Body of pancreas (tissue), 4 donors: ENCODE measurements at regions not wholly inside any gene's neighbourhood (a gene's known extent, or its start where the extent isn't known, plus 50 kb on each side); places are given as distances from the start of the nearest gene placed in this dataset.

ENCODE experiments used
- ATAC-seq: fragments of 150-250 bp; one replicate; pipeline ENCODE4 v1.9.1; 2016
- DNase-seq, 4 donors: peaks; one replicate each; pipeline ENCODE4 v3.0.0-alpha.2; 2019
- H3K27ac ChIP-seq, 4 donors: fragments of 200-600 bp; sonication (generic); 1 replicate in 3 of 4; 2 replicates in 1 of 4; pipeline versions ENCODE4 v1.5.1 to v1.6.1; 2016 to 2019; ENCODE audit warnings: mild to moderate bottlenecking in 1 of 4, mixed read lengths in 1 of 4, moderate library complexity in 1 of 4
- H3K27me3 ChIP-seq, 2 donors: fragments of 200-600 bp; sonication (generic); one replicate each; pipeline ENCODE4 v1.6.0; 2016; ENCODE audit warnings: mild to moderate bottlenecking in 1 of 2
- H3K36me3 ChIP-seq, 2 donors: fragments of 200-600 bp; sonication (generic); replicated peaks in 1 of 2; 2 replicates each; pipeline ENCODE4 v1.5.1; 2016; ENCODE audit warnings: low read depth in 2 of 2; ENCODE audit not compliant: insufficient read depth in 1 of 2
- H3K4me1 ChIP-seq: fragments of 200-600 bp; sonication (generic); one replicate; pipeline ENCODE4 v1.6.0; 2016
- H3K4me3 ChIP-seq, 2 donors: fragments of 200-600 bp; sonication (generic); 1 replicate in 1 of 2; 2 replicates in 1 of 2; pipeline ENCODE4 v1.5.1; 2016 to 2019
- H3K9me3 ChIP-seq, 3 donors: fragments of 200-600 bp; sonication (generic); 1 replicate in 2 of 3; 2 replicates in 1 of 3; pipeline ENCODE4 v1.5.1; 2016
- POLR2A ChIP-seq, 3 donors: fragments of 450-650 bp; IDR thresholded peaks; one replicate each; pipeline ENCODE4 v1.6.1; 2016; ENCODE audit warnings: antibody characterized with exemption in 3 of 3, mild to moderate bottlenecking in 2 of 3
- WGBS, 2 donors: methylation state at CpG; one replicate each; pipeline ENCODE4 v1.1.5; 2017; 5-methylcytosine and 5-hydroxymethylcytosine counted together
- intact Hi-C: fragments of 100-400 bp; cut with DNase I; formaldehyde crosslinking; loops from one replicate; pipeline ENCODE4 v1.15.1; 2023
- TF ChIP-seq, protein P1 (sequence below), 7 experiments: fragments of 450-650 bp in 4 of 7; fragments of 200-600 bp in 3 of 7; sonication (generic) in 3 of 7; IDR thresholded peaks; one replicate each; pipeline ENCODE4 v1.5.1; 2016 to 2019; ENCODE audit warnings: antibody characterized with exemption in 7 of 7

DNA sequence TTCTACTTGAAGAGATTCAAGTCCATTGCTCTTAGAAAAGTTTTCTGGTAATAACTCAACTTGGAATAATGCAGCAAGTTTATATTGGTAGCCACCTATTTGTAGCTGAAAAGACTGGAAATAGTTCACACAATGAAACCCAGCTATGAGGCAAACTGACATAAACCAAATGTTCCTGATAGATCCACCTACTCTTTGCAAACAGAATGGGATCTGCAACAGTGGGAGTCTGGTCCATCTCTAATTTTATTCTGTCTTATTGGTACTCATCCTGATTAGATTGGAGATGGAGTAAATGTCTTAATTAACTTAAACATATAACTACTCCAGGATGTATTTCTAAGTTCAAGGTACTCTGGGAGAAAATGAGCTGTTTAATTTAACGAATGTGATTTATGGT, 438.0 kb downstream of the OLFM4 start:
- intact Hi-C loops = no loop called here
- no peak overlapping the region for H3K27ac ChIP-seq
- H3K27me3 ChIP-seq = no peaks in the 10 kb centered on the region
- no peak for DNase-seq
- TF ChIP-seq, protein P1, sequence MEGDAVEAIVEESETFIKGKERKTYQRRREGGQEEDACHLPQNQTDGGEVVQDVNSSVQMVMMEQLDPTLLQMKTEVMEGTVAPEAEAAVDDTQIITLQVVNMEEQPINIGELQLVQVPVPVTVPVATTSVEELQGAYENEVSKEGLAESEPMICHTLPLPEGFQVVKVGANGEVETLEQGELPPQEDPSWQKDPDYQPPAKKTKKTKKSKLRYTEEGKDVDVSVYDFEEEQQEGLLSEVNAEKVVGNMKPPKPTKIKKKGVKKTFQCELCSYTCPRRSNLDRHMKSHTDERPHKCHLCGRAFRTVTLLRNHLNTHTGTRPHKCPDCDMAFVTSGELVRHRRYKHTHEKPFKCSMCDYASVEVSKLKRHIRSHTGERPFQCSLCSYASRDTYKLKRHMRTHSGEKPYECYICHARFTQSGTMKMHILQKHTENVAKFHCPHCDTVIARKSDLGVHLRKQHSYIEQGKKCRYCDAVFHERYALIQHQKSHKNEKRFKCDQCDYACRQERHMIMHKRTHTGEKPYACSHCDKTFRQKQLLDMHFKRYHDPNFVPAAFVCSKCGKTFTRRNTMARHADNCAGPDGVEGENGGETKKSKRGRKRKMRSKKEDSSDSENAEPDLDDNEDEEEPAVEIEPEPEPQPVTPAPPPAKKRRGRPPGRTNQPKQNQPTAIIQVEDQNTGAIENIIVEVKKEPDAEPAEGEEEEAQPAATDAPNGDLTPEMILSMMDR (IDR thresholded peaks at IDR 0.05) = no peak
- no peak for TF ChIP-seq POLR2A (IDR thresholded peaks at IDR 0.05)
- WGBS, 2 donors = 76 to 79% methylated on average over 1 of the region's 1 CpG
- H3K36me3 ChIP-seq = no peaks in the 10 kb centered on the region
- H3K4me3 ChIP-seq = no peak overlapping the region
- no peaks in the 10 kb centered on the region for H3K4me1 ChIP-seq
- H3K9me3 ChIP-seq = no peaks in the 10 kb centered on the region
- no peak for ATAC-seq

DNA sequence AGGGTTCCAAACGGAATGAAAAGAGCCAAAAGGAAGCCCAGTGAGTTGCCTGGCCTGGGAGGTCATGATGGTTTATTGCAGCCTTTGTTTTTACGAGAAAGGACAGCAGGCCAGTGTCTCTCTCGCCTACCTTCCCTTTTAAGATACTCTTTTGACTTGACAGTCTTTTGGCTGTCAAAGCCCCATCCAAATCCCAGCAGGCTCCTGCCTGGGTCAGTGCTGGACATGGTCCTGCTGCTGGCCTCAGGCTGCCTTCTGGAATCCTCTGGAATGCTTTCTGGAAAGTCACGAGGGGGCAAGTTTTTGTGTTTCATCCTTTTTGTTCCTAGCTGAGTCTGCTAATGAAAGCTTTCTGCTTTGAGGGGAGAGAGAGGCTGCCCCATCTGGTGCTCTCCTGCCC, 444.8 kb downstream of the OLFM4 start:
- DNase-seq = no peak
- Histone ChIP-seq H3K4me3 (no peak overlapping the region), H3K27me3 (no peaks in the 10 kb centered on the region), H3K36me3 (no peaks in the 10 kb centered on the region), H3K4me1 (no peaks in the 10 kb centered on the region), H3K9me3 (no peaks in the 10 kb centered on the region), H3K27ac (no peak overlapping the region)
- ATAC-seq = no peak
- 28 to 41% methylated on average over 4 of the region's 4 CpGs for WGBS, 2 donors
- no peak for TF ChIP-seq POLR2A (IDR thresholded peaks at IDR 0.05)
- TF ChIP-seq, protein P1 (IDR thresholded peaks at IDR 0.05) = no peak
- intact Hi-C loops = no loop called here

DNA sequence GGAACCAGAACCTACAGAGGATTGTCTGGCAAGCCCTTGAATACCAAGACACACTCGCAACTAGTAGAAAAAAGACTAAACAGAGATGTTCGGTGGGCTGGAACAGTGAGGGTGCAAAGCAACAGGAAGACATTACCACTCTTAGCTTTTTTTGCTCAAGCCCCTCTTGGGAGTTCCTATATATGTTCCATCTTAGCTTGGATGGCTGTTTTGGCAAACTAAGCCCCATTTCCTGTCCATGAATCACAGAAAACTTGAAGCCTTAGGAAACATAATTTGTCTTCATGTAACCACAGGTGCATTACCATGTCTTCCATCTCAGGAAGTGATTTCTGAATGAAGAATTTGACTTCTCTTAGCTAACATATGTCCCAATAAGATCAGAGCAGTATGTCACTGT, 446.3 kb downstream of the OLFM4 start:
- TF ChIP-seq, protein P1 (IDR thresholded peaks at IDR 0.05) = no peak
- no peak for TF ChIP-seq POLR2A (IDR thresholded peaks at IDR 0.05)
- no peaks in the 10 kb centered on the region for H3K27me3 ChIP-seq
- intact Hi-C loops = no loop called here
- no peaks in the 10 kb centered on the region for H3K4me1 ChIP-seq
- H3K4me3 ChIP-seq = no peak overlapping the region
- H3K9me3 ChIP-seq = no peaks in the 10 kb centered on the region
- no peak for ATAC-seq
- H3K27ac ChIP-seq = no peak overlapping the region
- DNase-seq = no peak
- no peaks in the 10 kb centered on the region for H3K36me3 ChIP-seq
- 62 to 67% methylated on average over 2 of the region's 2 CpGs for WGBS, 2 donors

DNA sequence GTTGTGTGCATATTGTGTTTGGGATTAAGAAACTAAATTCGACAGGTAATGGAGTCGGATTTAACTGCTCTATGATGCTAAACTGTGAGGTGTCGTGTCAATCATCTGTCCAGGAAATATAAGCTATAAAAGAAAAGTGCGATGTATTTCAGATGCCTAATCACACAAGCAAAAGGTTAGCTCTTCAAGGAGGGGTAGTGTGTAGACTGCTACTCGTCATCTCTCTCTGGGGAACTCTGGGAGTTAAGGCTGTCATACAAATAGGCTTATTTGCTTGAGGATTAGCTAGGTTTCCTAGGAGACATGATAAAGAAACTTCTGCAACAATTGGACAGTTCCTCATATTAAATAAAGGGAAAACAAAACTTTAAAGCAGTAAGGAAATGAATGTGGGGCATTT, 462.1 kb downstream of the OLFM4 start:
- WGBS, 2 donors = 51 to 55% methylated on average over 5 of the region's 5 CpGs
- intact Hi-C loops = no loop called here
- ATAC-seq = no peak
- Histone ChIP-seq H3K4me1 (no peaks in the 10 kb centered on the region), H3K9me3 (no peaks in the 10 kb centered on the region), H3K4me3 (no peak overlapping the region), H3K27ac (no peak overlapping the region), H3K27me3 (no peaks in the 10 kb centered on the region), H3K36me3 (no peaks in the 10 kb centered on the region)
- TF ChIP-seq POLR2A (IDR thresholded peaks at IDR 0.05) = no peak
- TF ChIP-seq, protein P1 (IDR thresholded peaks at IDR 0.05) = no peak
- no peak for DNase-seq

DNA sequence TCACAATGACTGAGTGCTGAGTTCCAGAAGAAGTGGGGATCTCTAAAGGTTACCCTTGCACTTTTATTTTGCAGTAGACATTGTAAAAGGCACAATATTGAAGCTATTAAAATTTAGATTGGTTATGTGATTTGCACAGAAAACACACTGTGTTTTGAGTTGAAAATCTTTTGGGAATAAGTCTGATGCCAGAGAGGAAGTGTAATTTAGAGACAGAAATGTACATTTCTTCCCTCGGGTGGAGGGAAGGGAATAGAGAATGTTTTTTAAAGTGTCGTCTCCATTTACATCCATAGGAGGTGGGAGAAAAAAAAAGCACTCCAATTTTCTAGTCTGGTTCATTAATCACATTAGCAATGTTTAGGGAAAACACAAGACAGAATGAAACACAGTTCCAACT, 465.8 kb downstream of the OLFM4 start:
- TF ChIP-seq, protein P1 (IDR thresholded peaks at IDR 0.05) = no peak
- no peak for TF ChIP-seq POLR2A (IDR thresholded peaks at IDR 0.05)
- DNase-seq = no peak

More for the DNA sequence above, 465.8 kb downstream of the OLFM4 start:
- 48 to 49% methylated on average over 2 of the region's 2 CpGs for whole genome bisulfite sequencing, 2 donors
- intact Hi-C loops = no loop called here
- Histone ChIP-seq H3K27ac (no peak overlapping the region), H3K36me3 (no peaks in the 10 kb centered on the region), H3K4me3 (no peak overlapping the region), H3K27me3 (no peaks in the 10 kb centered on the region), H3K9me3 (no peaks in the 10 kb centered on the region), H3K4me1 (no peaks in the 10 kb centered on the region)
- ATAC-seq = no peak
